T-helper 2 cell treated with Interferon-gamma antibody and Interleukin-4, amounts not matched to agents 5 μg/mL and 100 μg/mL, for 36 hours (primary cell): ENCODE measurements at regions not wholly inside any gene's neighbourhood (a gene's known extent, or its start where the extent isn't known, plus 50 kb on each side); places are given as distances from the start of the nearest gene placed in this dataset.
"Not testable (repeated sequence)": the region's sequence is repeated elsewhere in the genome, so short reads cannot be mapped to it uniquely, and the experiment has no call there.

Experiments
- DNase-seq: peaks from one replicate; pipeline ENCODE4 v3.0.0; 2021; ENCODE audit warnings: low spot score
- H3K27ac Mint-ChIP-seq: one replicate; pipeline ENCODE4 v1.8.0; 2021; ENCODE audit warnings: mild to moderate bottlenecking, mixed read lengths
- H3K27me3 Mint-ChIP-seq: one replicate; pipeline ENCODE4 v1.8.0; 2021; ENCODE audit warnings: low read depth, mixed read lengths
- H3K36me3 Mint-ChIP-seq: one replicate; pipeline ENCODE4 v1.8.0; 2021; ENCODE audit warnings: low read depth, mixed read lengths
- H3K4me1 Mint-ChIP-seq: one replicate; pipeline ENCODE4 v1.8.0; 2021; ENCODE audit warnings: low read depth, mixed read lengths
- H3K4me3 Mint-ChIP-seq: one replicate; pipeline ENCODE4 v1.8.0; 2022; ENCODE audit warnings: mild to moderate bottlenecking, moderate library complexity, mixed read lengths
- H3K9me3 Mint-ChIP-seq: one replicate; pipeline ENCODE4 v1.8.0; 2021; ENCODE audit warnings: mixed read lengths

- no peak overlapping the region for H3K4me3 Mint-ChIP-seq
- no peaks in the 10 kb centered on the region for H3K36me3 Mint-ChIP-seq
- no peak for DNase-seq
Measured at GRCh38 chr15:34642247-34642646, 58.8 kb upstream of the GOLGA8B start.

GRCh38 chr15:34640661-34641060 lies 57.2 kb upstream of the GOLGA8B start:
- Mint-ChIP-seq H3K36me3 (no peaks in the 10 kb centered on the region), H3K4me3 (no peak overlapping the region), H3K9me3 (no peaks in the 10 kb centered on the region), H3K27me3 (peaks cover 12% of the 10 kb centered on the region), H3K4me1 (peaks cover 3% of the 10 kb centered on the region), H3K27ac (no peak overlapping the region)
- no peak for DNase-seq

More at GRCh38 chr15:34642247-34642646, 58.8 kb upstream of the GOLGA8B start:
- Mint-ChIP-seq H3K27ac (no peak overlapping the region), H3K9me3 (no peaks in the 10 kb centered on the region), H3K4me1 (peaks cover 3% of the 10 kb centered on the region), H3K27me3 (peaks cover 17% of the 10 kb centered on the region)

GRCh38 chr15:34637305-34637704 lies 53.9 kb upstream of the GOLGA8B start:
- no peak for DNase-seq
- H3K4me3 Mint-ChIP-seq = no peak overlapping the region
- H3K36me3 Mint-ChIP-seq = no peaks in the 10 kb centered on the region
- no peak overlapping the region for H3K27ac Mint-ChIP-seq
- no peaks in the 10 kb centered on the region for H3K4me1 Mint-ChIP-seq
- H3K9me3 Mint-ChIP-seq = no peaks in the 10 kb centered on the region
- H3K27me3 Mint-ChIP-seq = peaks cover 10% of the 10 kb centered on the region

- not testable (repeated sequence) for H3K4me1 Mint-ChIP-seq, H3K27ac Mint-ChIP-seq, H3K9me3 Mint-ChIP-seq, H3K27me3 Mint-ChIP-seq, H3K4me3 Mint-ChIP-seq, DNase-seq, H3K36me3 Mint-ChIP-seq
Measured at GRCh38 chr15:34633602-34634001, 50.2 kb upstream of the GOLGA8B start.
